Osteocyte (in vitro differentiated cells): ENCODE measurements at regions not wholly inside any gene's neighbourhood (a gene's known extent, or its start where the extent isn't known, plus 50 kb on each side); places are given as distances from the start of the nearest gene placed in this dataset.
"Not testable (repeated sequence)": the region's sequence is repeated elsewhere in the genome, so short reads cannot be mapped to it uniquely, and the experiment has no call there.

Experiments
- DNase-seq: peaks from one replicate; pipeline ENCODE4 v3.0.0; 2021; ENCODE audit warnings: mixed read lengths; ENCODE audit not compliant: unreplicated experiment; ENCODE audit errors: extremely low spot score
- H3K27ac Mint-ChIP-seq: one replicate; pipeline ENCODE4 v1.8.0; 2021; ENCODE audit warnings: mild to moderate bottlenecking, mixed read lengths; ENCODE audit not compliant: unreplicated experiment
- H3K27me3 Mint-ChIP-seq: one replicate; pipeline ENCODE4 v1.8.0; 2021; ENCODE audit warnings: mixed read lengths; ENCODE audit not compliant: unreplicated experiment
- H3K36me3 Mint-ChIP-seq: one replicate; pipeline ENCODE4 v1.8.0; 2021; ENCODE audit warnings: mixed read lengths; ENCODE audit not compliant: unreplicated experiment
- H3K4me1 Mint-ChIP-seq: one replicate; pipeline ENCODE4 v1.8.0; 2021; ENCODE audit warnings: mixed read lengths; ENCODE audit not compliant: unreplicated experiment
- H3K4me3 Mint-ChIP-seq: one replicate; pipeline ENCODE4 v1.8.0; 2021; ENCODE audit warnings: mild to moderate bottlenecking, moderate library complexity, mixed read lengths; ENCODE audit not compliant: unreplicated experiment
- H3K9me3 Mint-ChIP-seq: one replicate; pipeline ENCODE4 v1.8.0; 2021; ENCODE audit warnings: mixed read lengths; ENCODE audit not compliant: unreplicated experiment
- TF ChIP-seq, protein P1 (sequence below): fragments of 200-600 bp; sonication (generic); IDR thresholded peaks from 2 replicates; pipeline ENCODE4 v1.5.0; 2021; ENCODE audit warnings: antibody characterized with exemption, mild to moderate bottlenecking, moderate library complexity

DNA sequence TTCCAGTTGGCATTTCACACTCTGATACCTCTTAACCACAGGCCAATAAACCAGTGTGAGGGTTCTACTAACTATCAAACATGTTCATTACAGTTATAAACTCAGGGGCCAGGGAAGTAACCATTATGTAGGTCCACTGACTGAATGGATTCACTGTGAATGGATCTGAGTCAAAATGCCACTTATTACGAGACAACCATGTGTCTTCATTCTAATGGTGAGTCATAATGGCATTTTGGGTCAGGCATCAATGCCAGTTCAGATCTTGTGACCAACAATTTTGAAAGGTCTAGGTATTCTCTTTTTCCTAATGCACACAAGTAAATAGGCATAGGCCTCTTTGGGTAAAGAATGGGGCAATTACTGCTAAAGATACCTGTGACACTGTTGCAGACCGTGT is 112.2 kb upstream of the HEY2 start:
- Mint-ChIP-seq H3K27me3 (no peaks in the 10 kb centered on the region), H3K4me1 (peaks cover 12% of the 10 kb centered on the region), H3K27ac (no peak overlapping the region), H3K4me3 (no peak overlapping the region), H3K9me3 (no peaks in the 10 kb centered on the region), H3K36me3 (no peaks in the 10 kb centered on the region)
- no peak for DNase-seq
- TF ChIP-seq, protein P1, sequence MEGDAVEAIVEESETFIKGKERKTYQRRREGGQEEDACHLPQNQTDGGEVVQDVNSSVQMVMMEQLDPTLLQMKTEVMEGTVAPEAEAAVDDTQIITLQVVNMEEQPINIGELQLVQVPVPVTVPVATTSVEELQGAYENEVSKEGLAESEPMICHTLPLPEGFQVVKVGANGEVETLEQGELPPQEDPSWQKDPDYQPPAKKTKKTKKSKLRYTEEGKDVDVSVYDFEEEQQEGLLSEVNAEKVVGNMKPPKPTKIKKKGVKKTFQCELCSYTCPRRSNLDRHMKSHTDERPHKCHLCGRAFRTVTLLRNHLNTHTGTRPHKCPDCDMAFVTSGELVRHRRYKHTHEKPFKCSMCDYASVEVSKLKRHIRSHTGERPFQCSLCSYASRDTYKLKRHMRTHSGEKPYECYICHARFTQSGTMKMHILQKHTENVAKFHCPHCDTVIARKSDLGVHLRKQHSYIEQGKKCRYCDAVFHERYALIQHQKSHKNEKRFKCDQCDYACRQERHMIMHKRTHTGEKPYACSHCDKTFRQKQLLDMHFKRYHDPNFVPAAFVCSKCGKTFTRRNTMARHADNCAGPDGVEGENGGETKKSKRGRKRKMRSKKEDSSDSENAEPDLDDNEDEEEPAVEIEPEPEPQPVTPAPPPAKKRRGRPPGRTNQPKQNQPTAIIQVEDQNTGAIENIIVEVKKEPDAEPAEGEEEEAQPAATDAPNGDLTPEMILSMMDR = no peak

DNA sequence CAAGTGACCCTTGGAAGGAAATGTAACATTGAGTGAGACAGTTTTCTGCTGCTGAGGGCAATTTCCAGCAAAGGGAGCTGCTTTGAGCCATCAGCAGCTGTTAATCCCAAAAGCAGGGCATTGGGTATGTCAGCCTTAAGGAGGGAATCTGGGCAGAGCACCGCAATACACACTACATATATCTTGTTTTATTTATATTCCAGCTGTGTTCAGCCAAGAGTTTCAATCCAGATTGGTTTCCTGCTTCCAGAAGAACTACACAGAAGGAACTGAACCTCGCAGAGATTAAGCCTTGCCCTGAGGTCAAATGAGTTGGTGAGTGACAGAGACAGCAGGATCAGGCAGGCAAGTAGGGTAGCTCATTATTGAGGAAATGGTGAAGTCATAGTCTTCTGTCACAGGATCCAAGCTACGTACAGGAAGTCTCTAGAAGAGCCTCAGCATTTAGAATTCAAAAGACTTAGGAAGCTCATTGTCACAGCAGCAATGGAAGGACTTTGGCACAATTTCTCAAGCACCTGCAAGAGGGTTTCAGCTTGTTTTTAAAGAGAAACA is 109.9 kb upstream of the HEY2 start:
- TF ChIP-seq, protein P1 = no peak

DNA sequence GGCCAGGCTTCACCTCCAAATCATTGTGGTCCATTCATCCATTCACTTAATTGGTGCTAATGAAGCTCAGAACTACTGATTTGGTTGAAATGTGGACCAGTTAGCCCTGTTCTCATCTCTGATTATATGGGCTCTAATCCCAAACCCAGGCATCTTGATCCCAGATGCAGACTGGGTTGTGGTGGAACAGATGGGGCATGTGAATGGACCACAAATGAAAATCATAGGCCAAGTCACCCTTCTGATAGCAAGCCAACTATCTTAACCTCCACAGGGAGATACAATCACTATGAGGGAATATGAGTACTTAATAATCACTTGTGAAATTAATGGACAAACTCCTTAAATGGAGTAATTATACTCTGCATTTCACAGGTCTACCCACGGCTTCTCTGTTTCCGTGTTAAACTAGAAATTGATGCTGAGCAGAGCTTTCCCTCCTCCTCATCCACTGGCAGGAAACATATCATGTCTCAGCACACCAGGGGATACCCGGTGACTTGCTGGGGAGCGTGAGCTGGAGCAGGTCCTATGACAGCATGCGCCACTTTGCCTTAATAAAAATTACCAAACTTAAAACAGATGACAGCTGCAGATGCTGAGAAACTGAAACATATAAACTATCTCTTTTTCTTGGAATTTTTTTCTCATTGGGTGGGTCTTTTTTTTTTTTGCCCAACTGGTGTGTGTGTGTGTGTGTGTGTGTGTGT is 108.8 kb upstream of the HEY2 start:
- Mint-ChIP-seq H3K27me3 (no peaks in the 10 kb centered on the region), H3K9me3 (no peaks in the 10 kb centered on the region), H3K36me3 (no peaks in the 10 kb centered on the region), H3K4me1 (peaks cover 12% of the 10 kb centered on the region), H3K27ac (no peak overlapping the region), H3K4me3 (no peak overlapping the region)
- no peak for DNase-seq
- TF ChIP-seq, protein P1 = no peak

More for the DNA sequence above, 109.9 kb upstream of the HEY2 start:
- H3K27me3 Mint-ChIP-seq = no peaks in the 10 kb centered on the region
- DNase-seq = no peak
- no peaks in the 10 kb centered on the region for H3K36me3 Mint-ChIP-seq
- H3K4me3 Mint-ChIP-seq = no peak overlapping the region
- peaks cover 12% of the 10 kb centered on the region for H3K4me1 Mint-ChIP-seq
- no peak overlapping the region for H3K27ac Mint-ChIP-seq
- no peaks in the 10 kb centered on the region for H3K9me3 Mint-ChIP-seq

DNA sequence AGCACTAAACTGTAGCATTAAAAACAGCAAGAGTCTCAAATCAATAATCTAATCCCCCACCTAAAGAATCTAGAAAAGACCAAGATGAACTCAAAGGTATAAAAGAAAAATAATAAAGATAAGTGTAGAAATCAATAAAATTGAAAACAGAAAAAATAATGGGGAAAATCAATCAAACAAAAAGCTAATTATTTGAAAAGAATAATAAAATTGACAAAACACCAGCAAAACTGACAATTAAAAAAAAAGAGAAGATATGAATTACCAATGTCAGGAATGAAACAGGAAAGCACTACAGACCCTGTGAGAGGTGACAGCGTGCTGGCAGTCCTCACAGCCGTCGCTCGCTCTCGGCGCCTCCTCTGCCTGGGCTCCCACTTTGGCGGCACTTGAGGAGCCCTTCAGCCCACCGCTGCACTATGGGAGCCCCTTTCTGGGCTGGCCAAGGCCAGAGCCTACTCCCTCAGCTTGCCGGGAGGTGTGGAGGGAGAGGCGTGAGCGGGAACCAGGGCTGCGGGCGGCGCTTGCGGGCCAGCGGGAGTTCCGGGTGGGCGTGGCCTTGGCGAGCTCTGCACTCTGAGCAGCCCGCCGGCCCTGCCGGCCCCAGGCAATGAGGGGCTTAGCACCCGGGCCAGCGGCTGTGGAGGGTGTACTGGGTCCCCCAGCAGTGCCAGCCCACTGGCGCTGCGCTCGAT is 105.3 kb upstream of the HEY2 start:
- DNase-seq, H3K27me3 Mint-ChIP-seq, H3K4me3 Mint-ChIP-seq, H3K36me3 Mint-ChIP-seq, H3K9me3 Mint-ChIP-seq, H3K27ac Mint-ChIP-seq: not testable (repeated sequence)
- H3K4me1 Mint-ChIP-seq = peaks cover 12% of the 10 kb centered on the region

DNA sequence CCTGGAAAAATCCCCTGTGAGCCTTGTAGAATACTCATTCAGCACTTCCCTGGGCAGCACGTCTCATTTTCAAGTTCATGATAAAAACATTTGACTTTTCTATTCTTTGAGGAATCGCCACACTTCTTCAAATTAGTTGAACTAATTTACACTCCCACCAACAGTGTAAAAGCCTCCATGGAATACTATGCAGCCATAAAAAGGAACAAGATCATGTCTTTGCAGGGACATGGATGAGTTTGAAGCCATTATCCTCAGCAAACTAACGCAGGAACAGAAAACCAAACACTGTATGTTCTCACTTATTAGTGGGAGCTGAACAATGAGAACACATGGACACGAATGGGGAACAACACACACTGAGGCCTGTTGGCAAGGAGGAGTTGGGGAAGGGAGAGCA is 102.0 kb upstream of the HEY2 start:
- TF ChIP-seq, protein P1 = no peak
- no peaks in the 10 kb centered on the region for H3K4me1 Mint-ChIP-seq
- H3K36me3 Mint-ChIP-seq = no peaks in the 10 kb centered on the region
- no peak for DNase-seq
- H3K27me3 Mint-ChIP-seq = no peaks in the 10 kb centered on the region
- H3K9me3 Mint-ChIP-seq = no peaks in the 10 kb centered on the region
- H3K4me3 Mint-ChIP-seq = no peak overlapping the region
- no peak overlapping the region for H3K27ac Mint-ChIP-seq

DNA sequence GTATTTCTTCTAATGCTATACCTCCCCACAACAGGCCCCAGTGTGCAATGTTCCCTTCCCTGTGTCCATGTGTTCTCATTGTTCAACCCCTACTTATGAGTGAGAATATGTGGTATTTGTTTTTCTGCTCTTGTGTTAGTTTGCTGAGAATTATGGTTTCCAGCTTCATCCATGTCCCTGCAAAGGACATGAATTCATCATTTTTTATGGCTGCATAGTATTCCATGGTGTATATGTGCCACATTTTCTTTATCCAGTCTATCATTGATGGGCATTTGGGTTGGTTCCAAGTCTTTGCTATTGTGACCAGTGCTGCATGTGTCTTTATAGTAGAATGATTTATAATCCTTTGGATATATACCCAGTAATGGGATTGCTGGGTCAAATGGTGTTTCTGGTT is 95.7 kb upstream of the HEY2 start:
- H3K27ac Mint-ChIP-seq, DNase-seq, H3K36me3 Mint-ChIP-seq, H3K4me3 Mint-ChIP-seq, H3K27me3 Mint-ChIP-seq, H3K9me3 Mint-ChIP-seq: not testable (repeated sequence)
- peaks cover 12% of the 10 kb centered on the region for H3K4me1 Mint-ChIP-seq
